NT2/D1 (cell line): ENCODE measurements at regions not wholly inside any gene's neighbourhood (a gene's known extent, or its start where the extent isn't known, plus 50 kb on each side); places are given as distances from the start of the nearest gene placed in this dataset.

Experiments
- DNase-seq: peaks from one replicate; pipeline ENCODE4 v3.0.0-alpha.2; 2011; ENCODE audit warnings: low read depth, low spot score
- H3K27me3 ChIP-seq: 2 replicates; pipeline ENCODE4 v1.6.0; 2011; ENCODE audit warnings: mild to moderate bottlenecking; ENCODE audit not compliant: insufficient read length, insufficient read depth
- H3K36me3 ChIP-seq: 2 replicates; pipeline ENCODE4 v1.6.1; 2011; ENCODE audit warnings: mild to moderate bottlenecking, low read length, mixed read lengths; ENCODE audit not compliant: insufficient read depth, insufficient read length
- H3K4me1 ChIP-seq: 2 replicates; pipeline ENCODE4 v1.5.1; 2011; ENCODE audit not compliant: insufficient read depth, insufficient read length
- H3K4me3 ChIP-seq: 2 replicates; pipeline ENCODE4 v1.5.1; 2011; ENCODE audit warnings: low read depth; ENCODE audit not compliant: insufficient read length
- H3K9ac ChIP-seq: 2 replicates; pipeline ENCODE4 v1.6.0; 2011; ENCODE audit warnings: low read depth; ENCODE audit not compliant: insufficient read length
- H3K9me3 ChIP-seq: 2 replicates; pipeline ENCODE4 v1.5.1; 2011; ENCODE audit warnings: mild to moderate bottlenecking, low read length; ENCODE audit not compliant: insufficient read depth
- SUZ12 ChIP-seq: IDR thresholded peaks from 2 replicates; pipeline ENCODE4 v1.6.1; 2011; ENCODE audit not compliant: insufficient read length, insufficient read depth; ENCODE audit errors: extremely low read depth
- YY1 ChIP-seq: IDR thresholded peaks from 2 replicates; pipeline ENCODE4 v1.6.1; 2011; ENCODE audit not compliant: insufficient read length, insufficient read depth
- ZNF274 ChIP-seq: IDR thresholded peaks from 2 replicates; pipeline ENCODE4 v1.6.1; 2011; ENCODE audit warnings: mild to moderate bottlenecking, low read depth, low read length

DNA sequence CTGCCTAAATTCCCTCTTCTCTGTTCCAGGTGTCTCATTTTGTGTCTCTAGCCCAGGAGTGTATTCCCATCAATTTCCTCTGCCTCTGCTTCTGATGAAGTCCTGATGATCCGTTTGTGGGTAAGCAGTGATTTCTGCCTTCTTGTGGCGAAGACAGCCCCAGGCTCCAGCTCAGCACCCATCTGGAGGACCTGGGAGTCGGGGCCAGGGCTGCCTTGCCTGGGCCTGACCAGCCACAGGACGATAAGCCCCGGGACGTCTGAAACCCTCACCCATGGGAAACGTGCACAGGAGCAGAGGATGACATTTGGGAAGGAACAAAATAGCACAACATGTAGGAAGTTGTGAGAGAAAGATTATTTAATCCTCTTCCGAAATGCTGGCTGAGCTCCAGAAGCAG, 206.9 kb downstream of the FBXO15 start:
- H3K4me1 ChIP-seq: no peaks in the 10 kb centered on the region
- no peaks in the 10 kb centered on the region for H3K9me3 ChIP-seq
- TF ChIP-seq SUZ12 (no peak), ZNF274 (no peak), YY1 (no peak)
- no peak overlapping the region for H3K4me3 ChIP-seq
- peak; percentile 22 for DNase-seq
- no peaks in the 10 kb centered on the region for H3K36me3 ChIP-seq
- no peaks in the 10 kb centered on the region for H3K27me3 ChIP-seq
- no peak overlapping the region for H3K9ac ChIP-seq

DNA sequence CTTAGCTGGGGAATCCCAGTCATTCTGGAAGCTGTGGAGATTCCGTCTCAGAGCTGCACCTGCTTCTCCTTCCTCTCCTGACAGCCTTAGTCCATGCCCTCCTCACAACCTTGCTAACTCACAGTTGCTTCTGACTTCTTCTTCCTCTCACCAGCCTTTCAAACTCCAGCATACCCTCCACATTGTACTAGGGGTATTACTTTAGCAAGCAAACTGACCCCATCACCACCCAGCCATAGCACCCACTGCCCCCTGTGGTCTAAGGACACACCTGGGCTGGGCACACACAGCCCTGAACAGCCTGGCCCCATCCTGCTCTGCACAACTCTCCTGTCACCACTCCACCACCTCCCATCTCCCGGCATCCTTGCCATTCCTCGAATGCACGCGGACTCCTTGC, 208.2 kb downstream of the FBXO15 start:
- DNase-seq: no peak
- Histone ChIP-seq H3K36me3 (no peaks in the 10 kb centered on the region), H3K27me3 (no peaks in the 10 kb centered on the region), H3K9me3 (no peaks in the 10 kb centered on the region), H3K9ac (no peak overlapping the region), H3K4me1 (no peaks in the 10 kb centered on the region), H3K4me3 (no peak overlapping the region)
- TF ChIP-seq YY1 (no peak), ZNF274 (no peak), SUZ12 (no peak)

- DNase-seq: no peak
- Histone ChIP-seq H3K9ac (no peak overlapping the region), H3K4me3 (no peak overlapping the region), H3K9me3 (no peaks in the 10 kb centered on the region), H3K27me3 (no peaks in the 10 kb centered on the region), H3K4me1 (no peaks in the 10 kb centered on the region), H3K36me3 (no peaks in the 10 kb centered on the region)
- no peak for TF ChIP-seq ZNF274
- no peak for TF ChIP-seq YY1
- TF ChIP-seq SUZ12: no peak
Observed at GRCh38 chr18:73933685-73934084, 213.9 kb downstream of the FBXO15 start.

DNA sequence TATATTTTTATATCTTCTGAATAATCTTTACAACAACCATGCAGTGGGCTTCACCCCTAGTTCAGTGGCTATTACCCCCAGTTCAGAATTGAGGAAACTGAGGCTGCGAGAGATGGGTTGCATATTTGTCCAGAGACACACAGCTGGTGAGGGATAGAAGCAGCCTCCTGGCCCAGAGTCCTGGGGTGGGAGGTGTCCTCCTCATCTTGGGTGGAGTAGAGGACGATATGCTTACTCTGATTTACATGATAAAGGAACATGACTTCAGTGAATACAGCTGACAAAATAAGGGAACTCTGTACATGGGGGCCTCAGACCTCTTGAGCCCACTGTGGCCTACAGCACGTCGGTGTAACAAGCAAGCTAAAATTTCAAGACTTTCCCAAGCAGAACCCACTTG, 214.7 kb downstream of the FBXO15 start:
- H3K9ac ChIP-seq: no peak overlapping the region
- no peaks in the 10 kb centered on the region for H3K27me3 ChIP-seq
- H3K4me1 ChIP-seq: no peaks in the 10 kb centered on the region
- no peaks in the 10 kb centered on the region for H3K9me3 ChIP-seq
- TF ChIP-seq ZNF274: no peak
- TF ChIP-seq SUZ12: no peak
- TF ChIP-seq YY1: no peak
- DNase-seq: no peak
- H3K36me3 ChIP-seq: no peaks in the 10 kb centered on the region
- no peak overlapping the region for H3K4me3 ChIP-seq

GRCh38 chr18:73927496-73927895, 220.1 kb downstream of the FBXO15 start:
- no peak for DNase-seq
- Histone ChIP-seq H3K9me3 (no peaks in the 10 kb centered on the region), H3K36me3 (no peaks in the 10 kb centered on the region), H3K9ac (no peak overlapping the region), H3K4me1 (no peaks in the 10 kb centered on the region), H3K4me3 (no peak overlapping the region), H3K27me3 (no peaks in the 10 kb centered on the region)
- TF ChIP-seq YY1 (no peak), SUZ12 (no peak), ZNF274 (no peak)

- no peaks in the 10 kb centered on the region for H3K27me3 ChIP-seq
- no peaks in the 10 kb centered on the region for H3K4me1 ChIP-seq
- H3K4me3 ChIP-seq: no peak overlapping the region
- no peaks in the 10 kb centered on the region for H3K9me3 ChIP-seq
- no peak for TF ChIP-seq YY1
- TF ChIP-seq ZNF274: no peak
- no peak for TF ChIP-seq SUZ12
- no peak overlapping the region for H3K9ac ChIP-seq
- DNase-seq: no peak
- no peaks in the 10 kb centered on the region for H3K36me3 ChIP-seq
Observed at GRCh38 chr18:73924836-73925235, 222.8 kb downstream of the FBXO15 start.

DNA sequence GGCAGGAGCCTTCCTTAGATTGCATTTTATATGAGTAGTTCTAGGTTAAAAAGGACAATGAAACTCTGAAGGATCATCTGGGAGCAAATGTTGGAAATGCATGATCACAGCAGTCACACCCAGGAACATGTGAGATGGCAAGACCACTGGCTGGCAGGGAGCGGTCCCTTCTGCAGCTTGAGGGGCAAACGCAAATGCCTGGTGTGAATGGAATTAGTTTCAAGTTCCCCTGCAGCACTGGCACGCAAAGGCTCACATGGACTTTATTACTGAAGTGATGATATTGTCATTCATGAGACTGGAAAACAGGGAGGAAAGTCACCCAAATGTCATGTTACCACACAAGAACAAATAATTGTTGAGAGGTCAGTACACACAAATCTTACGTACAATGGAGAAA, 223.3 kb downstream of the FBXO15 start:
- Histone ChIP-seq H3K4me1 (no peaks in the 10 kb centered on the region), H3K9me3 (no peaks in the 10 kb centered on the region), H3K9ac (no peak overlapping the region), H3K36me3 (no peaks in the 10 kb centered on the region), H3K27me3 (no peaks in the 10 kb centered on the region), H3K4me3 (no peak overlapping the region)
- no peak for DNase-seq
- TF ChIP-seq ZNF274: no peak

- Histone ChIP-seq H3K4me3 (no peak overlapping the region), H3K9me3 (no peaks in the 10 kb centered on the region), H3K4me1 (no peaks in the 10 kb centered on the region), H3K27me3 (no peaks in the 10 kb centered on the region), H3K36me3 (no peaks in the 10 kb centered on the region), H3K9ac (no peak overlapping the region)
- no peak for DNase-seq
- TF ChIP-seq ZNF274 (no peak), YY1 (no peak), SUZ12 (no peak)
Observed at GRCh38 chr18:73923866-73924265, 223.8 kb downstream of the FBXO15 start.
